GM12865 (cell line): ENCODE measurements at regions not wholly inside any gene's neighbourhood (a gene's known extent, or its start where the extent isn't known, plus 50 kb on each side); places are given as distances from the start of the nearest gene placed in this dataset.
A peak's percentile ranks its signal among the peaks of the same experiment; 100 is the strongest.

Source experiments
- DNase-seq: peaks from one replicate; pipeline ENCODE4 v3.0.0; 2010; ENCODE audit warnings: low read depth
- H3K4me3 ChIP-seq: 2 replicates; pipeline ENCODE4 v1.5.1; 2011; ENCODE audit warnings: mild to moderate bottlenecking, low read depth, low read length, control low read depth
- TF ChIP-seq, protein P1 (sequence below): IDR thresholded peaks from 2 replicates; pipeline ENCODE4 v1.5.1; 2011; ENCODE audit warnings: low read length, control low read depth, low read depth, inconsistent platforms; ENCODE audit not compliant: insufficient read depth; ENCODE audit errors: missing control alignments

DNA sequence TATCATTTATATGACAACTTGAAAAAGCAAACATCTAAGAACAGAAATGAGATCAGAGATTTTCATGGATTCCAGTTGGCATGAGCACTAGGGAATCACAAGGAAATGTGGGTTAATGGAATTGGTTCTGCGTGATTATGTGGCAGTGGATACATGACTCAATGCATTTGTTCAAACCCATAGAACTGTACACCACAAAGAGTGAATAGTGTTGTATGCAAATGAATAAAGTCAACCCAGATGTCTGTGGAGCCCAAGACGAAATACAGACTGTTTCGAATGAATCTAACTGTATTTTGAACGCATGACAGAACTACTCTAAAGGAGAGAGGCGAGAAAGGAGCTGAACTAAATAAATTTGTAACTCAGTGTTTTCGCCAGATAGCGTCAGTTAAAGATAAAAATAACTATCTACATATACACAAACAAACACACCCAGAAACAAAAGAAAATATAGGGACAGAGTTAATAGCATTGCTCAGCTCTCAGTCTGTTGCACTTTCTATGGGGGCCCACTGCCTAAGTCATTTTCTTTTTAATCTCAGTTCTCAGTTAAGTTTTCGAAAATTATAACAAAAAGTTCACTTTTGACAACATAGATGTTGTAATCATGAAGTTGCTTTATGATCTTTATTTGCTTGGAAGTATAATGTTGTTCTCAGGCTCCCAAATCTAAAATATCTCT lies 636.7 kb upstream of the SEMA3D start:
- no peak overlapping the region for H3K4me3 ChIP-seq
- no peak for DNase-seq
- TF ChIP-seq, protein P1, sequence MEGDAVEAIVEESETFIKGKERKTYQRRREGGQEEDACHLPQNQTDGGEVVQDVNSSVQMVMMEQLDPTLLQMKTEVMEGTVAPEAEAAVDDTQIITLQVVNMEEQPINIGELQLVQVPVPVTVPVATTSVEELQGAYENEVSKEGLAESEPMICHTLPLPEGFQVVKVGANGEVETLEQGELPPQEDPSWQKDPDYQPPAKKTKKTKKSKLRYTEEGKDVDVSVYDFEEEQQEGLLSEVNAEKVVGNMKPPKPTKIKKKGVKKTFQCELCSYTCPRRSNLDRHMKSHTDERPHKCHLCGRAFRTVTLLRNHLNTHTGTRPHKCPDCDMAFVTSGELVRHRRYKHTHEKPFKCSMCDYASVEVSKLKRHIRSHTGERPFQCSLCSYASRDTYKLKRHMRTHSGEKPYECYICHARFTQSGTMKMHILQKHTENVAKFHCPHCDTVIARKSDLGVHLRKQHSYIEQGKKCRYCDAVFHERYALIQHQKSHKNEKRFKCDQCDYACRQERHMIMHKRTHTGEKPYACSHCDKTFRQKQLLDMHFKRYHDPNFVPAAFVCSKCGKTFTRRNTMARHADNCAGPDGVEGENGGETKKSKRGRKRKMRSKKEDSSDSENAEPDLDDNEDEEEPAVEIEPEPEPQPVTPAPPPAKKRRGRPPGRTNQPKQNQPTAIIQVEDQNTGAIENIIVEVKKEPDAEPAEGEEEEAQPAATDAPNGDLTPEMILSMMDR, result no peak

DNA sequence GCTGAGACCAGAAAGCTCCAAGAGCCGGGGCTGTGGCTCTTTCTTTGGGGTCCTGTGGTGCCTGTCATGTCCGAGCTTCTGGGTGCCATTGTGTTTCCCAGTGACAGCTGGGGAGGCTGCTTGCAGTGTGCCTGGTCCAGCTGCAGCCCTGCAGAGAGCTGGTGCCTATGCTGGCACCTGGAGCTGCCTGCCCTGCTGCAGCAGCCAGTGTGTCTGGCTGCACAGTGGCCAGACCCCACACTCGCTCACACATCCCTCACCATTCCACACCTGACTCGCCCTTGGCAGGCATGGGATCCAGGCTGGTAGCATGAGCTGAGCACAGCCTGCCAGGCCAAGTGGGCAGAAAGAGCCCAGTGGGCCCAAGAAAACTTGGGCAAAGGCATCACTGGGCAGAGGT lies 635.1 kb upstream of the SEMA3D start:
- H3K4me3 ChIP-seq, result no peak overlapping the region
- no peak for DNase-seq
- TF ChIP-seq, protein P1, result no peak

DNA sequence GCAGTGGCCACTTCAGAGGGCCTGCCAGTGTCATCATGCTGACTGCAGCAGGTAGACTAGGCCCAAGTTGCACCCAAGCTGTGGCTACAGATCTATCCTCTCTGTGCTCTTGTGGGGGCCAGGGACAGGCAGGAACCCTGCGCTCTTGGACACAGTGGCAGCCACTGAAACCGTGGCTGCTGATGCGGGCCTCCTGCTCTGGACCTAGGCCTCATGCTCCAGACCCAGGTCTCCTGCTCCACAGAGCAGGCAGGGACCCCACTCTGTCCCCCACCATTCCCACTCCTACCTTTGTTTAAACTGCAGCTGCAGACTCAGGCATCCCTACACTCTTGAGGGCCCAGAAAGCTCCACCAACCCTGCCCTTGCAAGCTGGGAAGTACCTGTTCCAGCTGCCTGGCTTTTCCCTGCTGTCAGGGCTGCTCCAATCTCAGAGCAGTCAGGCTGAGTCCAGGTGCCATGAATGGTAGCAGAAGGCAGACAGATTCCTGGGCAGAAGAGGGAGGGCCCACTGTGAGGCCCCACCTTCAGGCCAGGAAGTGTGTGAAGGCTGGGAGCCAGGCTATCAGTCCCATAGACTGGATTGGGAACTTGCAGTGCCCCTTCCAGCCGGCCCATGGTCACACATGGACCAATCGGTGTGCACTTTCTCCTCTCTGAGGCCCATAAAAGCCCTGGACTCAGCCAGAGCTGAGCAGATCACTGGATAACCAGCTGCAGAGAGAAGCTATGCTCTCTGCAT lies 634.0 kb upstream of the SEMA3D start:
- H3K4me3 ChIP-seq, result no peak overlapping the region
- no peak for DNase-seq
- TF ChIP-seq, protein P1, result no peak

DNA sequence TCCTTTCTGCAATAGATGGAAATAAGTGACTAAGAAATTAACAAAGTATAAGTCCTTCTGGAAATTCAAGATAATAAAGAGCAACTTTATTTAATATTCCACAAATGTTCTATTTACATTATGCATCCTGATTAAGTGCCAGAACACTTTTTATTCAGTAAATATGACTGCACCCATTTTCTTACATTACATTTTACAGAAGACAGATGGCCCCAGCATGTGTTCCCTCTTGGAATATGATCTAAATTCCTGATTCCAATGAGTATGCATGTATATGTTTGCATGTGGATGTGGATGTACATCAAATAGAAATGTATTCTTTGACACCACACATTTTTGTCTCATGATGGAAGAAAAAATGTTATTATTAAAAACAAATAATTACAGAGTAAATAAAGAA lies 628.7 kb upstream of the SEMA3D start:
- H3K4me3 ChIP-seq, result no peak overlapping the region
- TF ChIP-seq, protein P1, result no peak
- DNase-seq, result no peak

DNA sequence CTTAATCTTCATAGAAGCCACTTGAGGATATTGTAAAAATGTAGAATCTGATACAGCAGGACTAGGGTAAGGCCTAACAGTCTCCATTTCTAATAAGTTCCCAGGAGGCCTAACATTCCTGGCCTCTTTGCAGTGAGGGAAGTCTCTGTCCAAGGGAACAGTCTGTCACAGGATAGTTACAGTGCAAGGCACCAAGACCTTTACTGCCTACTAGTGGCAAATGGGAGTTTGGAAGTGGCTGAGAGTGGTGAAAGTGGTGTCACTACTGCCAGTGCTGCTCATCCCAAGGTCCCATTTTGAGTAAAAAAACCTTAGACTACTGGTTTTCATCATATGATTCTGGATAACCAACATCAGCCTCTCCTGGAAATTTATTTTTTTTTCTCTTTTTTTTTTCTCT lies 619.5 kb upstream of the SEMA3D start:
- H3K4me3 ChIP-seq, result no peak overlapping the region
- DNase-seq, result no peak
- TF ChIP-seq, protein P1, result peak; percentile 14

DNA sequence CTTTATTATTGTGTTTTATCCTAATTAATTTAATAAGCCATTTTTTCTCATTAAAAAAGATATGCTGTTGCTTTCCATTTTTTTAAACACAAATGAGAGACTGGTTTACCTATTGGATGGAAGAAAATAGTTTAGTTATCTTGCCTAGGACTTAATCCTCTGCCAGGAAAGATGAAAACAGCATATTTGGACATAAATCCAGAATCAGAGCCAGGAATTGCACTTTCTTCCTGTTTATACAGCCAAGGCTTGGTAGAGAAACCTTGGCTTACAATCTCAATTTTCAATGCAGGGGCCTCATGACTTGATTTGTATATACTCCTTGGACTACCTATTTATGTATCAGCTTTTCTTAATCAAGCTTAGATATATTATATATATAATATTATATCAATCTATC lies 618.8 kb upstream of the SEMA3D start:
- no peak for DNase-seq
- TF ChIP-seq, protein P1, result no peak
- no peak overlapping the region for H3K4me3 ChIP-seq

DNA sequence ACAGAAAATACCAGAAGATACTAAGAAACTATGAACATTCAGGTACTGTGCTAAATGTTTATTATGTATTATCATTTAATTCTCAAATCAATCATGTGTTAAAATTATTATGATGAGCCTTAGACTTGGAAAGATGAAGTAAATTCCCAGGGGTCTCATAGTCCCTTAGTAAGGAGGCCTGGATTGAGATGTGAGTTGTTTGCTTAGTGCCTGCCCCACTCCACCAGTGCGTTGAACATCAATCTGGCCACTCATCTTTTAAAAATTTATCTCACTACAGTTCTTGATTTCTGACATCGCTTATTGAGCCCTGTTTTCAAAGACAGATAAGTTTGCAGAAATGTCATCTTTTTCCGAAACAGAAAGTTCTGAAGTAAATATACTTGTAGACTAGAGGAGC lies 618.4 kb upstream of the SEMA3D start:
- TF ChIP-seq, protein P1, result no peak
- no peak for DNase-seq
- H3K4me3 ChIP-seq, result no peak overlapping the region
